ENCODE measurements at regions not wholly inside any gene's neighbourhood (a gene's known extent, or its start where the extent isn't known, plus 50 kb on each side); places are given as distances from the start of the nearest gene placed in this dataset.

GRCh38 chr5:126373375-126374108, 49.7 kb upstream of the GRAMD2B start:
- H3K27ac ChIP-seq (ENCODE audit: low read depth, low read length), result no peak overlapping the region
- no peaks in the 10 kb centered on the region for H3K36me3 Mint-ChIP-seq (ENCODE audit: low read depth)
- H3K4me3 ChIP-seq (ENCODE audit: low read length), result no peak overlapping the region
- no peak overlapping the region for H3K27ac Mint-ChIP-seq
- no peaks in the 10 kb centered on the region for H3K36me3 ChIP-seq (ENCODE audit: control insufficient read depth, insufficient read depth, low read length)
- no peak for DNase-seq
- no peaks in the 10 kb centered on the region for H3K9me3 ChIP-seq (ENCODE audit: control insufficient read depth, low read length)
- H3K27me3 Mint-ChIP-seq (ENCODE audit: insufficient read depth), result no peaks in the 10 kb centered on the region
- TF ChIP-seq CTCF (conservative IDR thresholded peaks at IDR 0.05), result no peak
- 78 to 86% methylated on average over 3 of the region's 3 CpGs for WGBS, 2 experiments (ENCODE audit: insufficient coverage in 1 of 2, insufficient read length in 1 of 2)
- H3K4me1 Mint-ChIP-seq, result peaks cover 27% of the 10 kb centered on the region
- H3K27me3 ChIP-seq (ENCODE audit: control insufficient read depth, insufficient read depth, low read length, poor library complexity, severe bottlenecking), result no peaks in the 10 kb centered on the region
- no peak overlapping the region for H3K9ac ChIP-seq (ENCODE audit: extremely low read depth, low read length, poor library complexity, severe bottlenecking)
- peaks cover 6% of the 10 kb centered on the region for H3K4me1 ChIP-seq (ENCODE audit: control insufficient read depth, insufficient read depth, low read length)
- no peak overlapping the region for H3K4me3 Mint-ChIP-seq
- no peaks in the 10 kb centered on the region for H3K9me3 Mint-ChIP-seq
